ENCODE measurements at regions not wholly inside any gene's neighbourhood (a gene's known extent, or its start where the extent isn't known, plus 50 kb on each side); places are given as distances from the start of the nearest gene placed in this dataset.

- TF ChIP-seq CTCF (IDR thresholded peaks at IDR 0.05), result no peak
- DNase-seq, result no peak
- Histone ChIP-seq H3K9me3 (no peaks in the 10 kb centered on the region), H3K27me3 (peaks cover 0 to 19% of the 10 kb centered on the region in 2 donors), H3K4me3 (no peak overlapping the region), H3K4me1 (no peaks in the 10 kb centered on the region), H3K27ac (no peak overlapping the region), H3K36me3 (no peaks in the 10 kb centered on the region)
- intact Hi-C loops (cut with DNase I; ENCODE audit: low total_unique reads), result no loop called here
Observed at GRCh38 chr6:26260725-26261490, 104.1 kb upstream of the BTN3A2 start.

- H3K4me3 ChIP-seq, result no peak overlapping the region
- no peaks in the 10 kb centered on the region for H3K9me3 ChIP-seq
- H3K4me1 ChIP-seq, result no peaks in the 10 kb centered on the region
- H3K27me3 ChIP-seq, result no peaks in the 10 kb centered on the region
- DNase-seq, result no peak
- no peak overlapping the region for H3K27ac ChIP-seq
- TF ChIP-seq CTCF (IDR thresholded peaks at IDR 0.05), result no peak
- no peaks in the 10 kb centered on the region for H3K36me3 ChIP-seq
- intact Hi-C loops (cut with DNase I; ENCODE audit: low total_unique reads), result no loop called here
Observed at GRCh38 chr6:26264547-26264946, 100.5 kb upstream of the BTN3A2 start.

- intact Hi-C loops (cut with DNase I; ENCODE audit: low total_unique reads), result no loop called here
- Histone ChIP-seq H3K4me1 (peaks cover 0 to 9% (median 6%) of the 10 kb centered on the region in 4 donors), H3K4me3 (no peak overlapping the region), H3K36me3 (no peaks in the 10 kb centered on the region), H3K27ac (no peak overlapping the region), H3K9me3 (no peaks in the 10 kb centered on the region), H3K27me3 (peaks cover 0 to 8% of the 10 kb centered on the region in 2 donors)
- TF ChIP-seq CTCF (IDR thresholded peaks at IDR 0.05), result no peak
- no peak for DNase-seq
Observed at GRCh38 chr6:26267083-26267589, 97.9 kb upstream of the BTN3A2 start.

GRCh38 chr6:26268659-26269402 is 96.2 kb upstream of the BTN3A2 start:
- no peak overlapping the region for H3K27ac ChIP-seq
- TF ChIP-seq CTCF (IDR thresholded peaks at IDR 0.05), result no peak
- peaks cover 0 to 16% (median 10%) of the 10 kb centered on the region in 4 donors for H3K4me1 ChIP-seq
- H3K27me3 ChIP-seq, result peaks cover 0 to 8% of the 10 kb centered on the region in 2 donors
- no peaks in the 10 kb centered on the region for H3K36me3 ChIP-seq
- no peaks in the 10 kb centered on the region for H3K9me3 ChIP-seq
- H3K4me3 ChIP-seq, result no peak overlapping the region
- DNase-seq, result no peak
- intact Hi-C loops (cut with DNase I; ENCODE audit: low total_unique reads), result no loop called here

- H3K4me1 ChIP-seq, result peaks cover 0 to 16% (median 10%) of the 10 kb centered on the region in 4 donors
- no peak overlapping the region for H3K4me3 ChIP-seq
- no peak for DNase-seq
- no peaks in the 10 kb centered on the region for H3K36me3 ChIP-seq
- peaks cover 0 to 8% of the 10 kb centered on the region in 2 donors for H3K27me3 ChIP-seq
- no peak for TF ChIP-seq CTCF (IDR thresholded peaks at IDR 0.05)
- intact Hi-C loops (cut with DNase I; ENCODE audit: low total_unique reads), result loop anchor here (5.0 kb wide), 1 partner anchor 68 kb away; a partner anchor contains a TSS
- no peak overlapping the region for H3K27ac ChIP-seq
- no peaks in the 10 kb centered on the region for H3K9me3 ChIP-seq
Observed at GRCh38 chr6:26269531-26270485, 95.2 kb upstream of the BTN3A2 start.

Measured in tibial artery (tissue), 4 donors.